Peyer's patch (tissue), 4 donors: ENCODE measurements at regions not wholly inside any gene's neighbourhood (a gene's known extent, or its start where the extent isn't known, plus 50 kb on each side); places are given as distances from the start of the nearest gene placed in this dataset.

Experiments
- CTCF ChIP-seq, 6 experiments: fragments of 450-650 bp in 4 of 6; fragments of 200-600 bp in 2 of 6; sonication (generic) in 1 of 6; IDR thresholded peaks; one replicate each; pipeline ENCODE4 v1.5.1; 2017 to 2019; ENCODE audit warnings: antibody characterized with exemption in 6 of 6, mild to moderate bottlenecking in 3 of 6, moderate library complexity in 1 of 6
- POLR2A ChIP-seq, 2 donors: fragments of 450-650 bp; IDR thresholded peaks; one replicate each; pipeline ENCODE4 v1.5.1; 2017; ENCODE audit warnings: antibody characterized with exemption in 2 of 2, mild to moderate bottlenecking in 2 of 2, moderate library complexity in 2 of 2

- TF ChIP-seq POLR2A (IDR thresholded peaks at IDR 0.05), result no peak
- no peak for TF ChIP-seq CTCF (IDR thresholded peaks at IDR 0.05)
Observed at GRCh38 chr10:107653832-107654287, 489.4 kb upstream of the SORCS1 start.
